ENCODE measurements at regions not wholly inside any gene's neighbourhood (a gene's known extent, or its start where the extent isn't known, plus 50 kb on each side); places are given as distances from the start of the nearest gene placed in this dataset.

DNA sequence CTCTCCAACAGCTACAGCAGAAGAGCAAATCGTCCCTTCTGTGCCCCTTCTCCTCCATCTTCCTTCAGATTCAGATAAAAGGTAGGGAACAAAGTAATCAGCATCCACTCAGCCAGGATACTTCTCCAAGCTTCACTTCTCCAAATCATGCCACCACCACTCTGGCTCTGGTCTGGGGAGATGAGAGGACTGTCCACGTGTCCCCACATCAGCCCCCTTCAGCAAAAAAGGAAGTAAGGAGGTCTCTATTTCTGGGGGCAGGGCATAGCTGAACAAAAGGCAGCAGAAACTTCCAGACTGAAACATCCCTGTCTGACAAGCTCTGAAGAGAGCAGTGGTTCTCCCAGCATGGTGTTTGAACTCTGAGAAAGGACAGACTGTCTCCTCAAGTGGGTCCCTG, 116.9 kb downstream of the C5orf15 start:
- TF ChIP-seq POLR2A (IDR thresholded peaks at IDR 0.05) (no peak), POLR2AphosphoS5 (IDR thresholded peaks at IDR 0.05) (no peak)
- TF ChIP-seq, protein P1, sequence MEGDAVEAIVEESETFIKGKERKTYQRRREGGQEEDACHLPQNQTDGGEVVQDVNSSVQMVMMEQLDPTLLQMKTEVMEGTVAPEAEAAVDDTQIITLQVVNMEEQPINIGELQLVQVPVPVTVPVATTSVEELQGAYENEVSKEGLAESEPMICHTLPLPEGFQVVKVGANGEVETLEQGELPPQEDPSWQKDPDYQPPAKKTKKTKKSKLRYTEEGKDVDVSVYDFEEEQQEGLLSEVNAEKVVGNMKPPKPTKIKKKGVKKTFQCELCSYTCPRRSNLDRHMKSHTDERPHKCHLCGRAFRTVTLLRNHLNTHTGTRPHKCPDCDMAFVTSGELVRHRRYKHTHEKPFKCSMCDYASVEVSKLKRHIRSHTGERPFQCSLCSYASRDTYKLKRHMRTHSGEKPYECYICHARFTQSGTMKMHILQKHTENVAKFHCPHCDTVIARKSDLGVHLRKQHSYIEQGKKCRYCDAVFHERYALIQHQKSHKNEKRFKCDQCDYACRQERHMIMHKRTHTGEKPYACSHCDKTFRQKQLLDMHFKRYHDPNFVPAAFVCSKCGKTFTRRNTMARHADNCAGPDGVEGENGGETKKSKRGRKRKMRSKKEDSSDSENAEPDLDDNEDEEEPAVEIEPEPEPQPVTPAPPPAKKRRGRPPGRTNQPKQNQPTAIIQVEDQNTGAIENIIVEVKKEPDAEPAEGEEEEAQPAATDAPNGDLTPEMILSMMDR (IDR thresholded peaks at IDR 0.05), result no peak

All from gastroesophageal sphincter (tissue), 3 donors.